Smooth muscle cell (in vitro differentiated cells): ENCODE measurements at regions not wholly inside any gene's neighbourhood (a gene's known extent, or its start where the extent isn't known, plus 50 kb on each side); places are given as distances from the start of the nearest gene placed in this dataset.

Source experiments
- DNase-seq: peaks from one replicate; lab custom pipeline; 2025; ENCODE audit not compliant: unreplicated experiment; lab: John Stamatoyannopoulos, UW
- H2AFZ ChIP-seq: fragments of 200-600 bp; sonication (generic); 2 replicates; pipeline ENCODE4 v1.6.0; 2016; ENCODE audit warnings: antibody characterized with exemption, low read depth, mild to moderate bottlenecking
- H3F3A ChIP-seq: fragments of 200-600 bp; sonication (generic); 2 replicates; pipeline ENCODE4 v1.6.0; 2017; ENCODE audit warnings: antibody characterized with exemption, low read depth
- H3K27ac ChIP-seq: fragments of 200-600 bp; sonication (generic); 2 replicates; pipeline ENCODE4 v1.5.1; 2016; ENCODE audit warnings: low read depth, mild to moderate bottlenecking
- H3K27me3 ChIP-seq: fragments of 200-600 bp; sonication (generic); 2 replicates; pipeline ENCODE4 v1.6.1; 2016; ENCODE audit warnings: low read depth, mild to moderate bottlenecking
- H3K36me3 ChIP-seq: fragments of 200-600 bp; sonication (generic); 2 replicates; pipeline ENCODE4 v1.5.1; 2016; ENCODE audit warnings: low read depth
- H3K4me1 ChIP-seq: fragments of 200-600 bp; sonication (generic); 2 replicates; pipeline ENCODE4 v1.5.1; 2016; ENCODE audit warnings: low read depth
- H3K4me2 ChIP-seq: fragments of 200-600 bp; sonication (generic); 2 replicates; pipeline ENCODE4 v1.6.0; 2016; ENCODE audit warnings: mild to moderate bottlenecking
- H3K4me3 ChIP-seq: fragments of 200-600 bp; sonication (generic); 2 replicates; pipeline ENCODE4 v1.5.1; 2016; ENCODE audit warnings: mild to moderate bottlenecking
- H3K79me2 ChIP-seq: fragments of 200-600 bp; sonication (generic); 2 replicates; pipeline ENCODE4 v1.6.0; 2016; ENCODE audit warnings: low read depth, mild to moderate bottlenecking
- H3K9ac ChIP-seq: fragments of 200-600 bp; sonication (generic); 2 replicates; pipeline ENCODE4 v1.6.0; 2016; ENCODE audit warnings: low read depth
- H3K9me3 ChIP-seq: fragments of 200-600 bp; sonication (generic); replicated peaks from 2 replicates; pipeline ENCODE4 v1.5.1; 2016; ENCODE audit warnings: low read depth
- H4K20me1 ChIP-seq: fragments of 200-600 bp; sonication (generic); 2 replicates; pipeline ENCODE4 v1.6.0; 2016; ENCODE audit warnings: low read depth
- whole genome bisulfite sequencing: methylation state at CpG from one replicate; pipeline ENCODE4 v1.1.7; 2016; ENCODE audit warnings: low lambda C conversion rate; 5-methylcytosine and 5-hydroxymethylcytosine counted together
- TF ChIP-seq, protein P1 (sequence below): fragments of 200-600 bp; sonication (generic); IDR thresholded peaks from 2 replicates; pipeline ENCODE4 v1.5.1; 2017; ENCODE audit warnings: borderline replicate concordance, mild to moderate bottlenecking, antibody characterized with exemption; ENCODE audit not compliant: insufficient read depth, poor library complexity, severe bottlenecking

DNA sequence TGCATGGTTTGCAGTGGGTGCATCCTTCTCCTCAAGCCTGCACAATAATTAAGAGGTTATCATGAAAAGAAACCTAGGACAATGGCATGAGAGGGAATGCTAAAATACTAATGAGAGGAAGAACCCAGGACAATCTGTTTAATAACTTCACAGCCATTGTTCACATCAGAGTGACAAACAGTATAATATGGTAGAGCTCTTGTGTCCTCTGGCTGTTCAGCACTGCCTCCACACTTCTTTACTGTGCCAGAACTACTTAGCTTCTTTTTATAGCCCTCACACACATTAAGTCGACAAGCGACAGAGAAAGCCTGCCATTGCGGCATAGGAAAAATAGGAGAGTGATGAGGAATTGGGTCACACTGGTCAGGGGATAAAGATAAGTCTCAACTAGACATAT is 65.0 kb upstream of the MEIS2 start:
- H3K4me2 ChIP-seq, result no peak overlapping the region
- 51% methylated on average over 3 of the region's 3 CpGs for WGBS
- H3F3A ChIP-seq, result no peaks in the 10 kb centered on the region
- H3K79me2 ChIP-seq, result no peaks in the 10 kb centered on the region
- H4K20me1 ChIP-seq, result no peaks in the 10 kb centered on the region
- H3K27ac ChIP-seq, result no peak overlapping the region
- H2AFZ ChIP-seq, result no peak overlapping the region
- no peaks in the 10 kb centered on the region for H3K27me3 ChIP-seq
- no peak overlapping the region for H3K4me3 ChIP-seq
- no peaks in the 10 kb centered on the region for H3K4me1 ChIP-seq
- no peak for DNase-seq
- no peaks in the 10 kb centered on the region for H3K9me3 ChIP-seq
- H3K36me3 ChIP-seq, result no peaks in the 10 kb centered on the region
- H3K9ac ChIP-seq, result no peak overlapping the region
- TF ChIP-seq, protein P1, sequence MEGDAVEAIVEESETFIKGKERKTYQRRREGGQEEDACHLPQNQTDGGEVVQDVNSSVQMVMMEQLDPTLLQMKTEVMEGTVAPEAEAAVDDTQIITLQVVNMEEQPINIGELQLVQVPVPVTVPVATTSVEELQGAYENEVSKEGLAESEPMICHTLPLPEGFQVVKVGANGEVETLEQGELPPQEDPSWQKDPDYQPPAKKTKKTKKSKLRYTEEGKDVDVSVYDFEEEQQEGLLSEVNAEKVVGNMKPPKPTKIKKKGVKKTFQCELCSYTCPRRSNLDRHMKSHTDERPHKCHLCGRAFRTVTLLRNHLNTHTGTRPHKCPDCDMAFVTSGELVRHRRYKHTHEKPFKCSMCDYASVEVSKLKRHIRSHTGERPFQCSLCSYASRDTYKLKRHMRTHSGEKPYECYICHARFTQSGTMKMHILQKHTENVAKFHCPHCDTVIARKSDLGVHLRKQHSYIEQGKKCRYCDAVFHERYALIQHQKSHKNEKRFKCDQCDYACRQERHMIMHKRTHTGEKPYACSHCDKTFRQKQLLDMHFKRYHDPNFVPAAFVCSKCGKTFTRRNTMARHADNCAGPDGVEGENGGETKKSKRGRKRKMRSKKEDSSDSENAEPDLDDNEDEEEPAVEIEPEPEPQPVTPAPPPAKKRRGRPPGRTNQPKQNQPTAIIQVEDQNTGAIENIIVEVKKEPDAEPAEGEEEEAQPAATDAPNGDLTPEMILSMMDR, result no peak

- DNase-seq, result no peak
- Histone ChIP-seq H3K79me2 (no peaks in the 10 kb centered on the region), H4K20me1 (no peaks in the 10 kb centered on the region), H3K4me1 (no peaks in the 10 kb centered on the region), H3K27me3 (no peaks in the 10 kb centered on the region), H3K27ac (no peak overlapping the region), H2AFZ (no peak overlapping the region), H3K9ac (no peak overlapping the region), H3K4me2 (no peak overlapping the region), H3F3A (no peaks in the 10 kb centered on the region), H3K36me3 (no peaks in the 10 kb centered on the region), H3K4me3 (no peak overlapping the region), H3K9me3 (no peaks in the 10 kb centered on the region)
- 90% methylated on average over 3 of the region's 3 CpGs for WGBS
- TF ChIP-seq, protein P1, result no peak
Observed at GRCh38 chr15:37166402-37166801, 66.1 kb upstream of the MEIS2 start.

DNA sequence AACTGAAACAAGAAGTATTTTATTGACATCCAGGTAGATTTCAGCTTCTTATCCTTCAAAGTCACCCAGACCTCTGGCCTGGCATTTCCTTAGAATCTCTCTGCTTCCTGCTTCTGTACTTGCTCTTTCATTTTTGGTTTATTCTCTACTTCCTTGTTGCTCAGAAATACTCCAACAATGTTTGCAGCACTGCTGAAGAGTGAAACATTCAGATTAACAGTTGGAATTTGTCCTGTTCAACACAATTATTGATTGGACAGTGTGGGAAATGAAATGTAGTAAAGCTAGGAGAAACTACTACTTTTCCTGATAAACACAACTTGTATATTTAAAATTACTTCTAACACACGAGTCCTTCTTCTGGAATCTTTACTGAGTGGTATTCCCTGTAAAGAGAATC is 81.0 kb upstream of the MEIS2 start:
- Histone ChIP-seq H3K4me1 (no peaks in the 10 kb centered on the region), H3K4me3 (no peak overlapping the region), H3K79me2 (no peaks in the 10 kb centered on the region), H3K27me3 (no peaks in the 10 kb centered on the region), H3F3A (no peaks in the 10 kb centered on the region), H3K36me3 (no peaks in the 10 kb centered on the region), H4K20me1 (no peaks in the 10 kb centered on the region), H3K9ac (no peak overlapping the region), H3K9me3 (no peaks in the 10 kb centered on the region), H3K27ac (no peak overlapping the region), H2AFZ (no peak overlapping the region), H3K4me2 (no peak overlapping the region)
- TF ChIP-seq, protein P1, result no peak
- 88% methylated on average over 1 of the region's 1 CpG for WGBS
- no peak for DNase-seq

DNA sequence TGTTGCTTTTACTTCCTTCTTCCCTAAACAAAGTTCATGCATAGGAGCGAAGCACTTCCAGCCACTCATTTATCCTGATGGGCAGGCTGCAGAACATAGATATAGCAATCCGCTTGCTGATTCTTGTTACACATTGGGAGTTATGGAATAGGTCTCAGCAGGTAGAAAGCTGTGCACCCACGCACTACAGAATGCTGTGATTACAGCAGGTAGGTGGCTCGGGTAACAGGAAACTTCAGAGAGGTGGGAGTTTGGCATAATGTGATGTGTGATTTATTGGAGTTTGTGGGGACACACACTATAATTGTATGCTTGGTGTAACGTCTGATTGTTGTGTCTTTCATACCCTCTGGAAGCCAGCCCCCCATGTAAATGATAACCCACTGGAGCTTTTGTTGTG is 99.2 kb upstream of the MEIS2 start:
- Histone ChIP-seq H3K4me1 (no peaks in the 10 kb centered on the region), H3K9me3 (no peaks in the 10 kb centered on the region), H3K9ac (no peak overlapping the region), H3K36me3 (no peaks in the 10 kb centered on the region), H2AFZ (no peak overlapping the region), H3K27me3 (peaks cover 2% of the 10 kb centered on the region), H3F3A (no peaks in the 10 kb centered on the region), H3K27ac (no peak overlapping the region), H3K4me3 (no peak overlapping the region), H3K4me2 (no peak overlapping the region), H3K79me2 (no peaks in the 10 kb centered on the region), H4K20me1 (no peaks in the 10 kb centered on the region)
- TF ChIP-seq, protein P1, result no peak
- DNase-seq, result no peak
- 74% methylated on average over 5 of the region's 5 CpGs for WGBS
